ENCODE measurements at regions not wholly inside any gene's neighbourhood (a gene's known extent, or its start where the extent isn't known, plus 50 kb on each side); places are given as distances from the start of the nearest gene placed in this dataset.

DNA sequence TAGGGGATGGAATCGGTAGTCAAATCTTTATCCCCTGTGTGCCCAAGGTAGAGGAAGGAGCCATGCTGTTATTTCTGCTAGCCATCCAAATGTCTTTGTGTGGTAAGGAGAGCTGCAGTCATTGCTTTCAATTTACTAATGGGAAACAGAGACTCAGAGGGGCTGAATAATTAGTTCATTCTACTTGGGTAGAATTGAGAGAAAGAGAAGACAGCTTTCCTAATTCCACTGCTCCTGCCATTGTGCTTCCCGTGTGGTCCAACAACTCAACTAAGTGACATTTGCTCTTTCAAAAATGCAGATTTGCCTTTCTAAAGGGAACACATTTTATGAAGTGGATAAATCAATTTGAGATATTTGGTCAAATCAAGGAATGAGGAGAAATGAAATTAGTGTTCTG, 136.1 kb downstream of the AQP4 start:
- TF ChIP-seq, protein P1, sequence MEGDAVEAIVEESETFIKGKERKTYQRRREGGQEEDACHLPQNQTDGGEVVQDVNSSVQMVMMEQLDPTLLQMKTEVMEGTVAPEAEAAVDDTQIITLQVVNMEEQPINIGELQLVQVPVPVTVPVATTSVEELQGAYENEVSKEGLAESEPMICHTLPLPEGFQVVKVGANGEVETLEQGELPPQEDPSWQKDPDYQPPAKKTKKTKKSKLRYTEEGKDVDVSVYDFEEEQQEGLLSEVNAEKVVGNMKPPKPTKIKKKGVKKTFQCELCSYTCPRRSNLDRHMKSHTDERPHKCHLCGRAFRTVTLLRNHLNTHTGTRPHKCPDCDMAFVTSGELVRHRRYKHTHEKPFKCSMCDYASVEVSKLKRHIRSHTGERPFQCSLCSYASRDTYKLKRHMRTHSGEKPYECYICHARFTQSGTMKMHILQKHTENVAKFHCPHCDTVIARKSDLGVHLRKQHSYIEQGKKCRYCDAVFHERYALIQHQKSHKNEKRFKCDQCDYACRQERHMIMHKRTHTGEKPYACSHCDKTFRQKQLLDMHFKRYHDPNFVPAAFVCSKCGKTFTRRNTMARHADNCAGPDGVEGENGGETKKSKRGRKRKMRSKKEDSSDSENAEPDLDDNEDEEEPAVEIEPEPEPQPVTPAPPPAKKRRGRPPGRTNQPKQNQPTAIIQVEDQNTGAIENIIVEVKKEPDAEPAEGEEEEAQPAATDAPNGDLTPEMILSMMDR (IDR thresholded peaks at IDR 0.05; ENCODE audit: low read depth, low read length, poor library complexity, severe bottlenecking): no peak
- no peak for TF ChIP-seq EZH2phosphoT487 (IDR thresholded peaks at IDR 0.05; ENCODE audit: borderline replicate concordance, low read length)
